SKM-1 treated with dmso at 0.1 percent for 144 hours (cell line): ENCODE measurements at regions not wholly inside any gene's neighbourhood (a gene's known extent, or its start where the extent isn't known, plus 50 kb on each side); places are given as distances from the start of the nearest gene placed in this dataset.
"Not testable (repeated sequence)": the region's sequence is repeated elsewhere in the genome, so short reads cannot be mapped to it uniquely, and the experiment has no call there.

ENCODE experiments used
- DNase-seq: peaks from one replicate; lab custom pipeline; 2025; ENCODE audit not compliant: unreplicated experiment; lab: John Stamatoyannopoulos, UW

DNA sequence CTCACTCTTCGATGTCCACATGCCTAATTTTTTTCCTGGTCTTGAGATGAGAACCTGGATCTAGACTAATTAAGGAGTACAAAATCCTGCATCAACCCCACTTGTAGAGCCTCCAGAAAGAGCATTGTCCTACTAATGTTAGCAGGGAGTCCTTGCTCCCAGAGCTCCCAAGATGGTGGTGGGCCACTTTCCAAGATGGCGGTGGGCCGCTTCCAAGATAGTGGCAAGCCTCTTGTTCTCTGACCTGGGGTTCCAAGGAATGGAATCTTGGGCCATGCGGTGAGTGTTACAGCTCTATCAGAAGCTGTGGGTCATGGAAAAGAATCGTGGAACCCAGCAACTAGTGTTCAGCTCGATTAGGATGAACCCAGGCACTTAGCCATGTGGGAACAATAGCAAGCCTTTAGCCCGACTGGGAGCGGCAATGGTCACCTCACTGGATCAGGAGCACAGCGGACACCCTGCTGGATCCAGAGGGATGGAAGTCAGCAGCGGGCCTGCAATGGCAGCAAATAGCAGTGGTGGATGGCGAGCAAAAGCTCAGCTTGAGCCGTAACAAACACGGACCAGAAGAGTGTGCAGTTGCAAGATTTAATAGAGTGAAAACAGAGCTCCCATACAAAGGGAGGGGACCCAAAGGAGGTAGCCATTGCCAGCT, 1997.5 kb upstream of the RAG2 start:
- DNase-seq = not testable (repeated sequence)

- no peak for DNase-seq
Observed at GRCh38 chr11:38594895-38595294, 1996.9 kb upstream of the RAG2 start.

DNA sequence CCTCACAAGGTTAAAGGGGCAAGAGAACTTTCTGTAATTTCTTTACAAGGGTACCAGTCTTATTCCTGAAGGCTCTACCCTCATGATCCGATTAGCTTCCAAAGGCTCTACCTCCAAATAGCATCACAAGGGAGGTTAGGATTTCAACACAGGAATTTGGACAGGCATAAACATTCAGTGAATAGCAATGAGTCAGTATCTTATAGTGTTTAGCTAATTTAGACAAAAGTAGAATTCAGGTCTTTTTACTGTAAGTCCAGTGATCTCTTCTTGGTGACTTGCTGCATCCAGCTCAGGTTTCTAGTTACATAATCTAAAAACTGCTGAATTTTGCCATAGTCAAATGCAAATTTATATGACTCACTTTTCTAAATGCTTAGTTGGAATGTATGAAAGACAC, 1995.6 kb upstream of the RAG2 start:
- DNase-seq = no peak

DNA sequence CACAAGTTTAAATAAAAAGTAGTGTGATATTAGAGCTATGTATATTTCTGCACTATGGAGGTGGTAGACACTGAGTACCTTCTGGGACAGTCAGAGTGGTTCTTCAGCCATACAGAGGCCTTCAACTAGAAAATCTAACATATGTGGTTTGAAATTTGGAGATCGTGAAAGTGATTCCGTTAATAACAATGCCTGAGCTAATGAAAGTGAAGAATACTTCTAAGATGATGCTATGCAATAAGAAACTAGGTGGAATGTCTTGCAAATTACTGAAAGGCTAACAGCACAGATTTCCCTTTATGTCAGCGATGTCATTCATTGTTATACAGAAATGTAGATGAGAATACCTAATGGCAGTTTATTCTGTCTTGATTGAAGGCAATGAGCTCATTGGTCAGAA, 1984.7 kb upstream of the RAG2 start:
- DNase-seq = no peak

DNA sequence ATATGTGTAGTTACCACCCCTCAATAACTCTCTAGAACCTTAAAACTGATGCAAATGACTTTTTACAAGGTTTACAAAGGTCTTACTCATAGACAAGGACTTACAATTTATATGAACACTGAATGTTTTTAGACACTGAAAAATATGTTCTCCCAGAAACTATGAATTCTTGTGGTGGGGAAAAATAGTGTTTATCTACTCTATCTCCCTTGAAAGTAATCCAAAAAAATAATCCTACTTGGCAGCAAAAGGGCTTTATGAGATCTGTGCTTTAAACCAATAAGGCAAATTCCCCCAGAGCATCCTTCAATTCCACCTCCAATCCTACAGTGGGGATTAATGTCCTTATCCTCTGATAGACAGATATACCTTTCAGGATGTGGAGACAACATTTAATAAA, 1984.1 kb upstream of the RAG2 start:
- DNase-seq = no peak

DNA sequence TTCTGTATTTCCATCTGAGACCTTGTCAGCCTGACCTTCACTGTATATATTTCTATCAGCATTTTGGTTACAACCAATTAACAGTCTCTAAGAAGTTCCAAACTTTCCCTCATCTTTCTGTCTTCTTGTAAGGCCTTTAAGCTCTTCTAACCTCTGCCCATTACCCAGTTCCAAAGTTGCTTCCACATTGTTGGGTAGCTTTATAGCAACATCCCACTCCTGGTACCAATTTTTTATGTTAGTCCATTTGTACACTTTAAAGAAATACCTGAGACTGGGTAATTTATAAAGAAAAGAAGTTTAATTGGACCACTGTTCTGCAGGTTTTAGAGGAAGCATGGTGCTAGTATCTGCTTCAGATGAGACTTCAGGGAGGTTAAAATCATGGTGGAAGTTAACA, 1979.7 kb upstream of the RAG2 start:
- no peak for DNase-seq

GRCh38 chr11:38562562-38562961, 1964.5 kb upstream of the RAG2 start:
- DNase-seq = no peak

DNA sequence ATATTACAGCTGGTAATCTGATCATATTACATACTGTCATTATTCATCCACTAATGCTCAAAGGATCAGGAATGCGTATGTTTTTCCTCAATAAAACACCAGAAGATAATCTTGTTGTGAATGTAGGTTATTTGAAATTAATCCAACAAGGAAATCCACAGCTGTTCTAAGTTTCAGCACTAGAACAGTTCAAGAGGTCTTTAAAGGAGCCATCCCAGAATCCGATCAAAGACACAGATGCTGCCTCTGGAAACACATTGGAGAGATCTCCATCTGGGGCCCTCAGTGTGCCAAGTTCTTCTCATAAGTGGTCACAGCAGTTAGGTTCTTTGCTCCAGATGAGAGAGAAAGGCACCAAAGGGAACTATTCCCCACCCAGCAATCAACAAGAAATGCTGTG, 1955.1 kb upstream of the RAG2 start:
- DNase-seq = no peak

GRCh38 chr11:38547462-38547861, 1949.4 kb upstream of the RAG2 start:
- DNase-seq = no peak

GRCh38 chr11:38543986-38544385, 1946.0 kb upstream of the RAG2 start:
- no peak for DNase-seq

GRCh38 chr11:38543311-38543710, 1945.3 kb upstream of the RAG2 start:
- no peak for DNase-seq

DNA sequence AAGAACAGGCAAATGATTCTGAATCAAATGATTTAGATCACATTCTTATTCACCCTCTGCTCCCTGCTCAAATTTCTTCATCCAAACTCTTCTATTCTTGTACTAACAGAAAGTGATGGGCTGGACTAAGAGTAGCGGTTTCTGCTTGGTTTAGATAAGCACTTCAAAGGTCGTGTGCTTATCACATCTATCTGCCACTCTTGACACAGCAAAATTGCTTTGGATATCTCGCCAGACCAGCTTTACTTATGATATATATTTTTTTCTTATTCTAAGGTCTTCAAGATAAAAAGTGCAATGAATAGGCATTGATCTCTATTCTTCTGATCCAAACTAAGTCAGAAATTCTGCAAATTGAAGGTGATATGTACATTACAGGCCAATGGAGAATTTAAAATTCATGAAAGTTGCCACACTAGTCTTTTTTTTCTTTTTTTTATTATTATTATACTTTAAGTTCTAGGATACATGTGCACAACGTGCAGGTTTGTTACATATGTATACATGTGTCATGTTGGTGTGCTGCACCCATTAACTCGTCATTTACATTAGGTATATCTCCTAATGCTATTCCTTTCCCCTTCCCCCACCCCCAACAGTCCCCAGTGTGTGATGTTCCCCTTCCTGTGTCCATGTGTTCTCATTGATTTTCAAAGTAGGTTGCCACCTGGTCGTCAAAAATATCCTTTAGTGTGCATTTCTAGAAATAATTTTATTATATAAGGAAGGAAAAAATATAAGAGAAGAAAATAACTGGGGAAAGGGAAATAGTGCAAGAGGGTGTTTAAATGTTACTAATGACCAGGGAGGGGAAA, 1941.0 kb upstream of the RAG2 start:
- no peak for DNase-seq

- DNase-seq = no peak
Observed at GRCh38 chr11:38530226-38530625, 1932.2 kb upstream of the RAG2 start.

DNA sequence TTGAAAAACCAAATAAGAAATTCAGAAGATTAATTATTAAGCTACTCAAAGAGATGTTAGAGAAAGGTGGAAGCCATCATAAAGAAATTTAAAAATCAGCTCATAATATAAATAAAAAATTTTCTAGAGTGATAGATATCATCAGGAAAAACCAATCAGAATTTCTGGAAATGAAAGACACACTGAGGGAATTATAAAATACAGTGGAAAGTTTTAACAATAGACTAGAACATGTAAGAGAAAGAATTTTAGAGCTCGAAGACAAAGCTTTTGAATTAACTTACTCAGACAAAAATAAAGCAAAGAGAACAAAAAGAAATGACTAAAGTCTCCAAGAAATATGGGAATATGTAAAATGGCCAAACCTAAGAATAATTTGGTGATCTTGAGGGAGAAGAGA, 1926.9 kb upstream of the RAG2 start:
- no peak for DNase-seq

GRCh38 chr11:38517991-38518390, 1920.0 kb upstream of the RAG2 start:
- DNase-seq = no peak

DNA sequence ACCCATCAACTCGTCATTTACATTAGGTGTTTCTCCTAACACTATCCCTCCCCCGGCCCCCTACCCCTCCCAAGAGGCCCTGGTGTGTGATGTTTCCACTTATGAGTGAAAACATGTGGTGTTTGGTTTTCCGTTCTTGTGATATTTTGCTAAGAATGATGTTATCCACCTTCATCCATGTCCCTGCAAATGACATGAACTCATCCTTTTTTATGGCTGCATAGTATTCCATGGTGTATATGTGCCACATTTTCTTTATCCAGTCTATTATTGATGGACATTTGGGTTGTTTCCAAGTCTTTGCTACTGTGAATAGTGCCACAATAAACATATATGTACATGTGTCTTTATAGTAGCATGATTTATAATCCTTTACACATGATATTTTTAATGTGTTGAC, 1914.8 kb upstream of the RAG2 start:
- not testable (repeated sequence) for DNase-seq

DNA sequence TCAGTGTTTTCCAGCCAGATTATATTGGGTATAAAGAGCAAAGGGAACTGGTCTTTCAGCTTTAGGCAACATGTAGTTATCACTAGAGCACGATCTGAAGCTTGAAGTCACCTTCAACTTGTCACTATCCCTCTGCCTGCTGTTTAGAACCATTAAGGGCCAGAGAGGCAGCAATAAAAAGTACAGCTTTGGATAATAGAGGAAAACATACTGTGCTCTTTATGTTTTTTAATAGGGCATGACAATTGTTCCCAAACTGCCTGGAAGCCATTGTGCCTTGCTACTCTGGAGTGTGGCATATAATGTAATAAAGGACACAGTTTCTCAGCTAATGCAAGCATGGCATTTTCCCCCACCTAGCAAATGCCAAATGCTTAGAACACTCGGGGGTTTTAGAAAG, 1912.0 kb upstream of the RAG2 start:
- no peak for DNase-seq

GRCh38 chr11:38503876-38504275, 1905.8 kb upstream of the RAG2 start:
- DNase-seq = no peak

- no peak for DNase-seq
Observed at GRCh38 chr11:38498721-38499120, 1900.7 kb upstream of the RAG2 start.

- DNase-seq = no peak
Observed at GRCh38 chr11:38491986-38492385, 1894.0 kb upstream of the RAG2 start.

DNA sequence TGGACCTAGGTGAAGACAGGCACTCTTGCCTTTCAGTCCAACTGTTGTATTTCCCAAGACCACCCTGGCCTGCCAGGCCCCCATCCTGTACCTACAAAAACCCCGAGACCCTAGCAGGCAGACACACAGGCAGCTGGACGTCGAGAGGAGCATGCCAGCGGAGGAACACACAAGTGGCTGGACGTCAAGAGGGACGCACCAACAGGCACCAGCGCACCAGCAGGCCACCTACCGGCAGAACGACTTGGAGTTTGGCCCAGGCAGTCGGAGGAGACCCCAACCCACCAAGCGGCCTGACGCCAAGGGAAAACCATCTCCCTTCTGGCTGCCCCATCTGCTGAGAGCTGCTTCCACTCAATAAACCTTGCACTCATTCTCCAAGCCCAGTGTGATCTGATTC, 1883.4 kb upstream of the RAG2 start:
- DNase-seq = no peak

GRCh38 chr11:38476808-38477575, 1879.0 kb upstream of the RAG2 start:
- DNase-seq = no peak
